ENCODE measurements at regions not wholly inside any gene's neighbourhood (a gene's known extent, or its start where the extent isn't known, plus 50 kb on each side); places are given as distances from the start of the nearest gene placed in this dataset.
"Not testable (repeated sequence)": the region's sequence is repeated elsewhere in the genome, so short reads cannot be mapped to it uniquely, and the experiment has no call there.

DNA sequence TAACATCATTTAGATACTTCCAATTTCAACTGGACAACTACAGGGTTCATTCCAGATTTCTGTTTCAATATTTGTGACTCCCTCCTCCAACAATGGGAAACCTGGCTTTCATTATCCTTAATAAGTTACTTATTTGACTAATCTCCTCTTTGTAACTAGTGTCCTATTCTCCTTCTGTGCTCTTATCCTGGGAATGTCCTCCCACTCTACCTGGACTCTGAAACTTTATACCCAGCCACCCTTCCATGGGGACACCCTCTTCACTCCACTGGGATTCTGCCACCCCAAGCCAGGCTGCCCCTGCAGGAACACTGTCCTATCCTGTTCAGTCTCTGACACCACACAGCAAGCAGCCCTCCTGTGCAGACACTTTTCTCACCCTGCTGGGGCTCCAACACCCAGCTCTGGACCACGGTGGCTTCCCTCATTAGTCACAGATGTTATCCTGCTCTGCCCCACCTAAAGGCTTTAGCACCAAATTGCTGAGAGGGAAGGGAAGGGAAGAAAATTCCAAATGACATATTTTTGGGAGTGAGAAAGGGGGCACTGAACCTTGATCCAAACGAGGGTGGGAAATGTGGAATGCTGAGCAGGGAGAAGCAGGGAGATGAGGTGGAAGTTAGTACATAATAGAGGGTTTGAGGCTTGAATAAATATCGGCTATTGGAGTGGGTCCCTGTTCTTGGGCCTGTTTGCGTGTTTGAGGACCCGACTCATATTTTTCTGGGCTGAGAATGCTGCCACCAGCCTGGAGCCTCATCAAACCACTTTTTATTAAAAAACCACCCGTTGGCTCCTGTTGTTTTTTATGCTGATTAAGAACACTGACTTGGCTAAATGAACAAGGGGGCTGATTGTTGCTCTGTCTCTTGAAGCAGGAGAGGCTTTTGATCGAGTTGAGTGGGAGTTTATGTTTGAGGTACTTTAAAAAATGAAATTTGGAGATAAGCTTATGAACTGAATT lies 54.0 kb upstream of the AKIRIN2 start:
- peak in 1 of 5 experiments; percentile 30 for DNase-seq

DNA sequence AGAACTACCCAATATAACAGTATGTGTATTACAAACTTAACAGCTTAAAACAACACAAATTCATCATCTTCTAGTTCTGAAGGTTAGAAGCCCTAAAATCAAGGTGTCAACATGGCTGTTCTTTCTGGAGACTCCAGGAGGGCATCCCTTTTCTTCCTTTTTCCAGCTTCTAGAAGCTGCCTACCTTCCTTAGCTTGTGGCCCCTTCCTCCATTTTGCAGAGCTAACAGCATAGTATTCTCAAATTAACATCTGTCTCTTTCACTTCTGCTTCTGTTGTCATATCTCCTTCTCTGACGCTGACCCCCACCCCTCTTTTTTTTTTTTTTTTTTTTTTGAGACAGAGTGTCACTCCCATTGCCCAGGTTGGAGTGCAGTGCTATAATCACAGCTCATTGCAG lies 52.8 kb upstream of the AKIRIN2 start:
- no peak for DNase-seq

DNA sequence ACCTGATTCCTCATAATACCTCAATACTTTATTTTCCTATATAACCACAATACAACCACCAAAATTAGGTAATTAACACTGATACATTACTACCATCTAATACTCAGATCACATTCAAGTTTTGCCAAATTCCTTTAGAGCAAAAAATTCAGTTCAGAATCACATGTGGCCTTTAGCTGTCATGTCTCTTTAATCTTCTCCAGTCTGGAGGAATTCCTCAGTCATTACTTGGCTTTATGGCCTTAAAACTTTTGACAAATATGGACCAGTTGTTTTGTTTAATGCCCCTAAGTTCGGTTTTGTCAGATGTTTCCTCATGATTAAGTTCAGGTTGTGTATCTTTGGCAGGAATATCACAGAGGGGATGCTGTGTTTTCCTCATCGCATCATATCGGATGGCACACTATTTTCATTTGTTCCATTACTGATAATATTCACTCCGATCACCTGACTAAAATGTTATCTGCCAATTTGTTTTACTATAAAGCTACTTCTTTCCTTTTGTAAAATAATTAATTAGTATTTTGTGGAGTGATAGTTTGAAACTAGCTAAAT lies 51.2 kb upstream of the AKIRIN2 start:
- no peak for DNase-seq

DNA sequence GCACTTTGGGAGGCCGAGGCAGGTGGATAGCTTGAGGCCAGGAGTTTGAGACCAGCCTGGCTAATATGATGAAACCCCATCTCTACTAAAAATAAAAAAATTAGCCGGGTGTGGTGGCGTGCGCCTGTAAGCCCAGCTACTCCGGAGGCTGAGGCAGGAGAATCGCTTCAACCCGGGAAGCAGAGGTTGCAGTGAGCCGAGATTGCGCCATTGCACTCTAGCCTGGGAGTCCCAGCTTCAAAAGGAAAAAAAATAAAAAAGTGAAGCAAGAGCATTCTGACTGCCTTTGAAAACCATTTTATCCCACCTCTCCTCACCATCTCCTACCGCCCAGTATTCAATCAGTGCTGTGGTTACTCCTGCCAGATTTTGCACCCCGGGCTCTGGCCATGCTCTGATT lies 50.5 kb upstream of the AKIRIN2 start:
- not testable (repeated sequence) for DNase-seq

Measured in T-helper 2 cell (primary cell).